Stomach (tissue), 8 donors: ENCODE measurements at regions not wholly inside any gene's neighbourhood (a gene's known extent, or its start where the extent isn't known, plus 50 kb on each side); places are given as distances from the start of the nearest gene placed in this dataset.
"Not testable (repeated sequence)": the region's sequence is repeated elsewhere in the genome, so short reads cannot be mapped to it uniquely, and the experiment has no call there.

ENCODE experiments used
- DNase-seq, 2 donors: peaks; one replicate each; pipeline versions ENCODE4 v3.0.0 to v3.0.0-alpha.2; 2013 to 2019
- H3K27ac ChIP-seq, 5 donors: fragments of 200-600 bp in 4 of 5; sonication (generic) in 4 of 5; one replicate each; pipeline ENCODE4 v1.5.1; 2013 to 2019; ENCODE audit warnings: mild to moderate bottlenecking in 1 of 5, moderate library complexity in 1 of 5
- H3K27me3 ChIP-seq, 3 donors: fragments of 200-600 bp; sonication (generic); one replicate each; pipeline ENCODE4 v1.5.1; 2017 to 2019; ENCODE audit warnings: mixed run types in 1 of 3
- H3K36me3 ChIP-seq, 4 donors: fragments of 200-600 bp; sonication (generic); 1 replicate in 3 of 4; 2 replicates in 1 of 4; pipeline ENCODE4 v1.5.1; 2016 to 2019
- H3K4me1 ChIP-seq, 4 donors: fragments of 200-600 bp; sonication (generic); one replicate each; pipeline ENCODE4 v1.5.1; 2016 to 2019
- H3K4me3 ChIP-seq, 4 donors: fragments of 200-600 bp; sonication (generic) in 3 of 4; one replicate each; pipeline ENCODE4 v1.5.1; 2016 to 2019; ENCODE audit warnings: mild to moderate bottlenecking in 1 of 4
- H3K9me3 ChIP-seq, 4 donors: fragments of 200-600 bp; sonication (generic); one replicate each; pipeline ENCODE4 v1.5.1; 2016 to 2019
- CTCF ChIP-seq, 7 experiments: fragments of 450-650 bp in 4 of 7; fragments of 200-600 bp in 3 of 7; sonication (generic) in 3 of 7; IDR thresholded peaks; one replicate each; pipeline ENCODE4 v1.5.1; 2016 to 2019; ENCODE audit warnings: antibody characterized with exemption in 7 of 7, control low read depth in 2 of 7, mild to moderate bottlenecking in 1 of 7
- EP300 ChIP-seq: sonication (generic); formaldehyde crosslinking; IDR thresholded peaks from one replicate; pipeline ENCODE4 v1.6.1; 2017; ENCODE audit warnings: antibody characterized with exemption
- POLR2A ChIP-seq, 4 donors: fragments of 450-650 bp; IDR thresholded peaks; one replicate each; pipeline ENCODE4 v1.6.1; 2016; ENCODE audit warnings: antibody characterized with exemption in 4 of 4, control low read depth in 2 of 4, mild to moderate bottlenecking in 1 of 4, moderate library complexity in 1 of 4
- POLR2AphosphoS5 ChIP-seq, 3 donors: sonication (generic); formaldehyde crosslinking; IDR thresholded peaks; one replicate each; pipeline ENCODE4 v1.6.1; 2016; ENCODE audit warnings: antibody characterized with exemption in 3 of 3
- WGBS, 5 donors: extraction: QIAGEN DNeasy Blood & Tissue Kit in 3 of 5; methylation state at CpG; one replicate each; pipeline versions ENCODE4 v1.1.5 to v1.1.7; 2013 to 2018; 5-methylcytosine and 5-hydroxymethylcytosine counted together
- intact Hi-C: fragments of 100-400 bp; cut with DNase I; formaldehyde crosslinking; loops from one replicate; pipeline ENCODE4 v1.15.1; 2023; ENCODE audit warnings: low total_unique reads
- donor health status: healthy with polysubstance abuse.
- donor health status: Bipolar disorder and iron deficiency.
- donor health status: healthy.

DNA sequence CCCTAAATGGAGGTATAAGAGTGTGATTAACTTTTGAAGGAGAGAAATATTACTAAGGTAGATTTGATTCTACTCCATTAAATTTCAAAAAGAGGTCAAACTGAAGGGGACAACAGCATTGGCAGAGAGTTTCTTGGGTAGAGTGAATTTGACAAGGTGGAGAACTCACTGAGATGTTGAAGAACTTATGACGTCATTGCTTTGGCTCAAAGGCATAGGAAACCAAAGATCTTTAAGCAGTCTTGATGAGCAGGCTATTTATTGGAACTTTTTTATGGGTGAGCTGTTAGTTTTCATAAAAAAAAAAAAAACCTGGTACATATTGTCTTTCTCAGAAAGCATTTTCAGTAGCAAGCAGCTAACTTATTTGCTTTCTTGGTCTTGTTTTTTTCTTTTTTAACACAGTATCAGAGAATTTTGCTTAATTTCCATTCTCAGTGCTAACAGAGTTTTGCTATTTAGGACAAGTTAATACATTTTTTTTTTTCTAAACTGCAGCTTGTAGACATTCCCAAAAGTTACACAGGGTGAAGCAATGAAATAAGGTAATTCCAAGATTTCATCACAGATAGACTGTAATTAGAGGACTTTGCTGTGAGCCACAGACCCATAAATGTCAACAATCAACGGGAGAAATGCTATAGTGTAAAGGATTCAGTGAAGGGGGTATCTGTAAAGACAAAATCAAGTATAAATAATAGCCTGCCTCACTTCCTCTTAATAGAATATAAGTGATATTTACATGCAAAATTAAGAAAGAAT is 412.2 kb upstream of the KLHL1 start:
- WGBS, 5 donors, result 48 to 66% (median 54%) methylated on average over 2 of the region's 2 CpGs
- DNase-seq, result no peak
- no peak for TF ChIP-seq POLR2A (IDR thresholded peaks at IDR 0.05)
- no peak for TF ChIP-seq CTCF (IDR thresholded peaks at IDR 0.05)
- no peak for TF ChIP-seq POLR2AphosphoS5 (IDR thresholded peaks at IDR 0.05)
- no peak for TF ChIP-seq EP300
- no peak overlapping the region for H3K4me3 ChIP-seq
- H3K27ac ChIP-seq, result no peak overlapping the region
- H3K9me3 ChIP-seq, result no peaks in the 10 kb centered on the region
- H3K4me1 ChIP-seq, result no peaks in the 10 kb centered on the region
- intact Hi-C loops, result no loop called here
- no peaks in the 10 kb centered on the region for H3K36me3 ChIP-seq
- H3K27me3 ChIP-seq, result no peaks in the 10 kb centered on the region

DNA sequence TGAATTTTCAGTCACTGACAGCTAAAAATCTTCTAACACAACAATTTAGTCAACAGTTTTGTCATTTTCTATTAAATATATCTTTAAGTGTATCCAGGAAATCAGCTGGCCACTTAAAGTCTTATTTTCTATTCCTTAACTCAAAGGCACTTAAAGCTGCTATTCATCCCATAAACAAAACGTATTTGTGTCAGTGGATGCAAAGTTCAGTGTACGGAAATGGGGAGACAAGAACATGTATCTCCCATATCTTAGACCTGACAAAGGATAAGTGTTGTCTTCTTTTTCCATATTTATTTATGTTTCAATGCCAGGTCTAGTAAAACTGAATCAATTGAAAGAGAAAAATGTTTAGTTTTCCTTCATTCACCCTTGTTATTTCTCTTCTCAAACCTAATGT is 409.8 kb upstream of the KLHL1 start:
- no peaks in the 10 kb centered on the region for H3K27me3 ChIP-seq
- TF ChIP-seq POLR2A (IDR thresholded peaks at IDR 0.05) (no peak), EP300 (no peak), CTCF (IDR thresholded peaks at IDR 0.05) (no peak), POLR2AphosphoS5 (IDR thresholded peaks at IDR 0.05) (no peak)
- H3K36me3 ChIP-seq, result no peaks in the 10 kb centered on the region
- no peaks in the 10 kb centered on the region for H3K4me1 ChIP-seq
- no peak for DNase-seq
- no peak overlapping the region for H3K4me3 ChIP-seq
- H3K9me3 ChIP-seq, result no peaks in the 10 kb centered on the region
- intact Hi-C loops, result no loop called here
- no peak overlapping the region for H3K27ac ChIP-seq
- 63 to 76% (median 69%) methylated on average over 2 of the region's 2 CpGs for WGBS, 5 donors

GRCh38 chr13:70516226-70516625 is 408.0 kb upstream of the KLHL1 start:
- Histone ChIP-seq H3K27me3 (no peaks in the 10 kb centered on the region), H3K4me1 (no peaks in the 10 kb centered on the region), H3K27ac (no peak overlapping the region), H3K9me3 (peaks cover 0 to 5% (median 0%) of the 10 kb centered on the region in 4 donors), H3K36me3 (no peaks in the 10 kb centered on the region), H3K4me3 (no peak overlapping the region)
- DNase-seq, result no peak
- 85 to 92% (median 92%) methylated on average over 2 of the region's 2 CpGs for WGBS, 5 donors
- no peak for TF ChIP-seq POLR2A (IDR thresholded peaks at IDR 0.05)
- intact Hi-C loops, result no loop called here

- 95 to 98% (median 97%) methylated on average over 8 to 40 of the region's 40 CpGs for WGBS, 5 donors
- H3K27ac ChIP-seq, DNase-seq, H3K36me3 ChIP-seq, H3K27me3 ChIP-seq, H3K4me1 ChIP-seq, H3K4me3 ChIP-seq, intact Hi-C loops, H3K9me3 ChIP-seq: not testable (repeated sequence)
Measured at GRCh38 chr13:70511861-70512417, 403.7 kb upstream of the KLHL1 start.

GRCh38 chr13:70505809-70506208 is 397.6 kb upstream of the KLHL1 start:
- Histone ChIP-seq H3K4me3 (no peak overlapping the region), H3K4me1 (no peaks in the 10 kb centered on the region), H3K27ac (no peak overlapping the region), H3K9me3 (no peaks in the 10 kb centered on the region), H3K27me3 (no peaks in the 10 kb centered on the region), H3K36me3 (no peaks in the 10 kb centered on the region)
- TF ChIP-seq POLR2A (IDR thresholded peaks at IDR 0.05) (no peak), CTCF (IDR thresholded peaks at IDR 0.05) (no peak), POLR2AphosphoS5 (IDR thresholded peaks at IDR 0.05) (no peak), EP300 (no peak)
- DNase-seq, result no peak
- WGBS, 5 donors, result 83 to 92% (median 89%) methylated on average over 4 of the region's 4 CpGs
- intact Hi-C loops, result no loop called here
